ENCODE measurements at regions not wholly inside any gene's neighbourhood (a gene's known extent, or its start where the extent isn't known, plus 50 kb on each side); places are given as distances from the start of the nearest gene placed in this dataset.

DNA sequence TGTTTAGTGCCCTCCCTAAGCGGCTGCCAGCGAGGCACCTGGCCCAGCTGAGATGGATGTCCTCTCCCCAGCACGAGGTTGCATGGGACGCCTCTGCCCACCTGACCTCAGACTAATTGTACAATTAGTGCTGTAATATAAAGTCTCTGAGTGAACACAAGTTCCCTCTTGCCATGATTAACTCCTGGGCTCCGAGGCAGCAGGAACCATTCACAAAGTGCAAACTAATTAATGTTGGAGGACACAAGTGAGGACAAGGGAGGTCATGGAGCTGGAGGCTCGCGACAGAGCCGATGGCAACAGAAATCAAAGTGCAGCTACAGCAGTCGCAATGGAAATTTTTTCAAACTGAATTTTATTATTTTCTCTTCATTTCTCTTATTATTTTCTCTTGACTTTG is 156.6 kb upstream of the ADARB2 start:
- H3K4me1 ChIP-seq (ENCODE audit: low read depth) = no peaks in the 10 kb centered on the region
- DNase-seq (ENCODE audit: low read depth in 1 of 2, low spot score in 1 of 2) = no peak
- H3K4me3 ChIP-seq = no peak overlapping the region
- H3K27me3 ChIP-seq = no peaks in the 10 kb centered on the region
- H3K9me3 ChIP-seq (ENCODE audit: low read depth) = no peaks in the 10 kb centered on the region
- no peak overlapping the region for H3K27ac ChIP-seq
- TF ChIP-seq, protein P1, sequence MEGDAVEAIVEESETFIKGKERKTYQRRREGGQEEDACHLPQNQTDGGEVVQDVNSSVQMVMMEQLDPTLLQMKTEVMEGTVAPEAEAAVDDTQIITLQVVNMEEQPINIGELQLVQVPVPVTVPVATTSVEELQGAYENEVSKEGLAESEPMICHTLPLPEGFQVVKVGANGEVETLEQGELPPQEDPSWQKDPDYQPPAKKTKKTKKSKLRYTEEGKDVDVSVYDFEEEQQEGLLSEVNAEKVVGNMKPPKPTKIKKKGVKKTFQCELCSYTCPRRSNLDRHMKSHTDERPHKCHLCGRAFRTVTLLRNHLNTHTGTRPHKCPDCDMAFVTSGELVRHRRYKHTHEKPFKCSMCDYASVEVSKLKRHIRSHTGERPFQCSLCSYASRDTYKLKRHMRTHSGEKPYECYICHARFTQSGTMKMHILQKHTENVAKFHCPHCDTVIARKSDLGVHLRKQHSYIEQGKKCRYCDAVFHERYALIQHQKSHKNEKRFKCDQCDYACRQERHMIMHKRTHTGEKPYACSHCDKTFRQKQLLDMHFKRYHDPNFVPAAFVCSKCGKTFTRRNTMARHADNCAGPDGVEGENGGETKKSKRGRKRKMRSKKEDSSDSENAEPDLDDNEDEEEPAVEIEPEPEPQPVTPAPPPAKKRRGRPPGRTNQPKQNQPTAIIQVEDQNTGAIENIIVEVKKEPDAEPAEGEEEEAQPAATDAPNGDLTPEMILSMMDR (IDR thresholded peaks at IDR 0.05; ENCODE audit: low read depth, low read length) = no peak
- no peaks in the 10 kb centered on the region for H3K36me3 ChIP-seq

DNA sequence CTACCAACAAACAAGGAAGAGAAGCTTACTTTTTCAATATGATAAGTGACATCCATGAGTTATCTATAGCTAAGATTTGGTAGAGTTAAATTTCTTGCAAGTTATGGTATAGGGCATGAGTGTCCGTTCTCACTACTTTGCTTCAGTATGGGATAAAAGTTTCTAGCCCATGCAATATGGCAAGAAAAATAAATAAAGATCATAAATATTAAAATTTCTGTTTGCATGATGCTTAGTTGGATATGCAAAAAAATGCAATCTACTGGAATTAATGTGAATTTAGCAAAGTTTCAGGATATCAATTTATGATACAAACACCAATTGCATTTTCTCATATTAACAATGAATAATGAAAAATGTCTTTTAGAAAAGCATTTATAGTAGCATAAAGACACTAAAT is 148.7 kb upstream of the ADARB2 start:
- Histone ChIP-seq H3K27me3 (no peaks in the 10 kb centered on the region), H3K4me1 (ENCODE audit: low read depth) (no peaks in the 10 kb centered on the region), H3K36me3 (no peaks in the 10 kb centered on the region), H3K4me3 (no peak overlapping the region), H3K9me3 (ENCODE audit: low read depth) (no peaks in the 10 kb centered on the region), H3K27ac (no peak overlapping the region)
- TF ChIP-seq, protein P1 (IDR thresholded peaks at IDR 0.05; ENCODE audit: low read depth, low read length) = no peak
- no peak for DNase-seq (ENCODE audit: low read depth in 1 of 2, low spot score in 1 of 2)

DNA sequence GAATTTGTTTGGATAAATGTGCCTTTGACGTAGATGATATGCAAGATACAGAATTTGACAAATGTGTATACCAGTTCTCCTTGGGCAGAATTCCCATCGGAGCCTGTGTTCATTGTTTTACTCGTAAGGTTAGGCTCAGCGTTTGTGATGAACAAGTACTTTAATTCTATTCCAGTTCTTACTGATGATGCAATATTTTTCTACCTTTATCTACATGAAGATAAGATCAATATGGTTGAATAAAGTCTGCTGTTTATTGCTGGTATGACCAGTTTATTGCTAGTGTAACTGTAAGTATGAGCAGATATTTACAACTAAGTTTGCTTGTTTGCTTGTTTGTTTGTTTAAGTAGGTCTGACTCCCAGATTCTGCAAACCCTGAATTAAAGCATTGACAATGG is 145.4 kb upstream of the ADARB2 start:
- Histone ChIP-seq H3K27ac (no peak overlapping the region), H3K36me3 (no peaks in the 10 kb centered on the region), H3K9me3 (ENCODE audit: low read depth) (no peaks in the 10 kb centered on the region), H3K4me1 (ENCODE audit: low read depth) (no peaks in the 10 kb centered on the region), H3K4me3 (no peak overlapping the region), H3K27me3 (no peaks in the 10 kb centered on the region)
- no peak for DNase-seq (ENCODE audit: low read depth in 1 of 2, low spot score in 1 of 2)
- TF ChIP-seq, protein P1 (IDR thresholded peaks at IDR 0.05; ENCODE audit: low read depth, low read length) = no peak

DNA sequence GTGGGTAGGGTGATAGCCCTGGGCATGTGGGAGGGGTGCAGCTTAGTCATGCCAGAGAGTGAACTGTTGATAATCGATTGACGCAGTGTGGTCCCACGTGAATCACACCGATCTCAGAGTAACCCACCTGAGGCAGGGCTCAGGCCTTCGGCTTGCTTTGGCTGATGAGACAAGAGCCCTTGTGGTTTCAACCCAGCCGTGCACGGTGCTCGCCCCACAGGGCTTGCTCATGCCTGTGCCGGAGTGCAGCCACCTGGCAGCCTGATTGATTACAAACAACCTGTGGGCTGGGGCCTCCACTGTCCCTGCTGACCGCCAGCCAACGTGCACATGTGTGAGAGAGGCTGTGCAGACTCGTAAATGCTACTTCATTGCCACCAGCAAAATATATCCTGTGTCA is 144.9 kb upstream of the ADARB2 start:
- no peaks in the 10 kb centered on the region for H3K36me3 ChIP-seq
- no peak overlapping the region for H3K27ac ChIP-seq
- H3K27me3 ChIP-seq = no peaks in the 10 kb centered on the region
- H3K9me3 ChIP-seq (ENCODE audit: low read depth) = no peaks in the 10 kb centered on the region
- H3K4me1 ChIP-seq (ENCODE audit: low read depth) = no peaks in the 10 kb centered on the region
- no peak for DNase-seq (ENCODE audit: low read depth in 1 of 2, low spot score in 1 of 2)
- no peak overlapping the region for H3K4me3 ChIP-seq
- TF ChIP-seq, protein P1 (IDR thresholded peaks at IDR 0.05; ENCODE audit: low read depth, low read length) = no peak

DNA sequence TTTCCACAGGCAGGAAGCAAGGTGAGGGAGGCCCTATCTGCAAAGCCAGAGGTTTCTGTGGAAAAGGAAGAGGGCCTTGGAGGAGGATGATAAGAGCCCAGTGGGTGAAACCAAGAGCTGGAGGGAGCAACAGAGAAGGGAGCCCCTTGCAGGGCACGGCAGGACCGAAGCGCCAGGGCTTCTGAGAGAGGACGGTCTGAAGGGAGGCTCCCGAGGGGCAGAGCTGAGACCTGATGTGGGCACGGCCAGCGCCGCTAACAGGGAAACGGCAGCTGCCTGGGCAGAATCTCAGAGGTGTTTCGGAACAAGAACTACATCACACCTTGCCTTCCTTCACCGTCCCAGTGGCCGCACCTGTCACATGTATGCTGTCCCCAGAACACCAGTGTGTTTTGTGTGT is 144.3 kb upstream of the ADARB2 start:
- TF ChIP-seq, protein P1 (IDR thresholded peaks at IDR 0.05; ENCODE audit: low read depth, low read length) = no peak
- Histone ChIP-seq H3K4me3 (no peak overlapping the region), H3K27me3 (no peaks in the 10 kb centered on the region), H3K4me1 (ENCODE audit: low read depth) (no peaks in the 10 kb centered on the region), H3K27ac (no peak overlapping the region), H3K36me3 (no peaks in the 10 kb centered on the region), H3K9me3 (ENCODE audit: low read depth) (no peaks in the 10 kb centered on the region)
- no peak for DNase-seq (ENCODE audit: low read depth in 1 of 2, low spot score in 1 of 2)

DNA sequence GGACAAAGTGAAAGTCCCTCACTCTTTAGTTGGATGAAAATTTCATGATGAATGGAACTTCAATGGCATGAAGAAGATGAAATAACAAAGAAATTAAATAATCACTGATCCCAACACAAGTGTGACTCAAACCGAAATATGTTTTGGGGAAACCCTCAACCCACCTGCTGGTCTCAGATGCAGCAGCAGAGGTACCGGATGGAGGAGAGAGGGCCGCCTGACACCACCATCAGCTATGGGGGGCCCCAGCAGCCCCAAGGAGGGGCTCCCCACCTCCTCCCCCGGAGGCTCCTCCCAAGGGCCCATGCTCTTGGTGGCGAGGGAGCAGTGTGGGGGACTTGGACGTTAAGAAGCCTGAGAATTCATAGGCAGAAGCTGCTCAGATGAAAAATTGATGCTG is 137.2 kb upstream of the ADARB2 start:
- TF ChIP-seq, protein P1 (IDR thresholded peaks at IDR 0.05; ENCODE audit: low read depth, low read length) = no peak
- Histone ChIP-seq H3K27me3 (no peaks in the 10 kb centered on the region), H3K36me3 (no peaks in the 10 kb centered on the region), H3K27ac (no peak overlapping the region), H3K4me1 (ENCODE audit: low read depth) (no peaks in the 10 kb centered on the region), H3K9me3 (ENCODE audit: low read depth) (no peaks in the 10 kb centered on the region), H3K4me3 (no peak overlapping the region)
- no peak for DNase-seq (ENCODE audit: low read depth in 1 of 2, low spot score in 1 of 2)

Measured in cardiac muscle cell (in vitro differentiated cells and primary cell).